Central memory CD8-positive, alpha-beta T cell (primary cell): ENCODE measurements at regions not wholly inside any gene's neighbourhood (a gene's known extent, or its start where the extent isn't known, plus 50 kb on each side); places are given as distances from the start of the nearest gene placed in this dataset.
A peak's percentile ranks its signal among the peaks of the same experiment; 100 is the strongest.

Experiments used
- ATAC-seq: fragments of 150-1000 bp; cut with Tn5 transposase; replicated peaks from 2 replicates; pipeline ENCODE4 v1.10.0; 2022; ENCODE audit warnings: mild to moderate bottlenecking, moderate FRiP score, moderate number of reproducible peaks; ENCODE audit not compliant: poor library complexity, severe bottlenecking; ENCODE audit errors: extremely low read depth
- DNase-seq, 2 donors: peaks; one replicate each; pipeline ENCODE4 v3.0.0; 2021; ENCODE audit warnings: low spot score in 2 of 2
- H3K27ac Mint-ChIP-seq: one replicate; pipeline ENCODE4 v1.8.0; 2022; ENCODE audit warnings: low read depth, mild to moderate bottlenecking, moderate library complexity, mixed read lengths
- H3K27me3 Mint-ChIP-seq: one replicate; pipeline ENCODE4 v1.8.0; 2022; ENCODE audit warnings: mixed read lengths
- H3K36me3 Mint-ChIP-seq: one replicate; pipeline ENCODE4 v1.8.0; 2022; ENCODE audit warnings: mild to moderate bottlenecking, moderate library complexity, mixed read lengths; ENCODE audit not compliant: insufficient read depth
- H3K4me1 Mint-ChIP-seq: one replicate; pipeline ENCODE4 v1.8.0; 2022; ENCODE audit warnings: mixed read lengths
- H3K4me3 Mint-ChIP-seq: one replicate; pipeline ENCODE4 v1.8.0; 2022; ENCODE audit warnings: mild to moderate bottlenecking, moderate library complexity, mixed read lengths
- H3K9me3 Mint-ChIP-seq: one replicate; pipeline ENCODE4 v1.8.0; 2022; ENCODE audit warnings: mixed read lengths

- Mint-ChIP-seq H3K4me1 (no peaks in the 10 kb centered on the region), H3K36me3 (no peaks in the 10 kb centered on the region), H3K27me3 (no peaks in the 10 kb centered on the region), H3K27ac (no peak overlapping the region), H3K9me3 (peaks cover 22% of the 10 kb centered on the region), H3K4me3 (no peak overlapping the region)
- DNase-seq (no peak), ATAC-seq (no peak)
Measured at GRCh38 chr1:239058190-239058589, 328.2 kb upstream of the CHRM3 start.

GRCh38 chr1:239056940-239057339 lies 329.4 kb upstream of the CHRM3 start:
- DNase-seq = no peak
- Mint-ChIP-seq H3K9me3 (peaks cover 22% of the 10 kb centered on the region), H3K4me1 (no peaks in the 10 kb centered on the region), H3K36me3 (no peaks in the 10 kb centered on the region), H3K4me3 (no peak overlapping the region), H3K27me3 (no peaks in the 10 kb centered on the region), H3K27ac (no peak overlapping the region)
- ATAC-seq = no peak

- no peak overlapping the region for H3K4me3 Mint-ChIP-seq
- H3K36me3 Mint-ChIP-seq = no peaks in the 10 kb centered on the region
- ATAC-seq (no peak), DNase-seq (no peak)
- H3K9me3 Mint-ChIP-seq = peaks cover 19% of the 10 kb centered on the region
- H3K27me3 Mint-ChIP-seq = no peaks in the 10 kb centered on the region
- no peaks in the 10 kb centered on the region for H3K4me1 Mint-ChIP-seq
- no peak overlapping the region for H3K27ac Mint-ChIP-seq
Measured at GRCh38 chr1:239053279-239053678, 333.1 kb upstream of the CHRM3 start.

- no peak for ATAC-seq
- no peaks in the 10 kb centered on the region for H3K4me1 Mint-ChIP-seq
Measured at GRCh38 chr1:239049571-239049970, 336.8 kb upstream of the CHRM3 start.

GRCh38 chr1:239044829-239045228 lies 341.5 kb upstream of the CHRM3 start:
- no peak for DNase-seq
- no peak for ATAC-seq
- H3K9me3 Mint-ChIP-seq = peaks cover 21% of the 10 kb centered on the region
- peaks cover 3% of the 10 kb centered on the region for H3K36me3 Mint-ChIP-seq
- no peaks in the 10 kb centered on the region for H3K4me1 Mint-ChIP-seq
- H3K27me3 Mint-ChIP-seq = no peaks in the 10 kb centered on the region
- H3K4me3 Mint-ChIP-seq = no peak overlapping the region
- H3K27ac Mint-ChIP-seq = no peak overlapping the region

More at GRCh38 chr1:239049571-239049970, 336.8 kb upstream of the CHRM3 start:
- H3K27ac Mint-ChIP-seq = no peak overlapping the region
- no peaks in the 10 kb centered on the region for H3K36me3 Mint-ChIP-seq
- DNase-seq = no peak
- peaks cover 11% of the 10 kb centered on the region for H3K9me3 Mint-ChIP-seq
- H3K27me3 Mint-ChIP-seq = no peaks in the 10 kb centered on the region
- H3K4me3 Mint-ChIP-seq = no peak overlapping the region

GRCh38 chr1:239040523-239040922 lies 345.8 kb upstream of the CHRM3 start:
- H3K4me3 Mint-ChIP-seq = no peak overlapping the region
- H3K27ac Mint-ChIP-seq = no peak overlapping the region
- no peak for ATAC-seq

GRCh38 chr1:239031310-239031709 lies 355.1 kb upstream of the CHRM3 start:
- Mint-ChIP-seq H3K9me3 (peaks cover 29% of the 10 kb centered on the region), H3K4me3 (no peak overlapping the region), H3K4me1 (no peaks in the 10 kb centered on the region), H3K27ac (no peak overlapping the region), H3K27me3 (no peaks in the 10 kb centered on the region), H3K36me3 (peaks cover 2% of the 10 kb centered on the region)
- DNase-seq (no peak), ATAC-seq (no peak)

More at GRCh38 chr1:239040523-239040922, 345.8 kb upstream of the CHRM3 start:
- DNase-seq = no peak
- H3K9me3 Mint-ChIP-seq = peaks cover 26% of the 10 kb centered on the region
- no peaks in the 10 kb centered on the region for H3K27me3 Mint-ChIP-seq
- H3K36me3 Mint-ChIP-seq = peaks cover 3% of the 10 kb centered on the region
- H3K4me1 Mint-ChIP-seq = no peaks in the 10 kb centered on the region

- H3K27me3 Mint-ChIP-seq = no peaks in the 10 kb centered on the region
- ATAC-seq (no peak), DNase-seq (no peak)
- H3K4me3 Mint-ChIP-seq = no peak overlapping the region
- peaks cover 2% of the 10 kb centered on the region for H3K36me3 Mint-ChIP-seq
- no peak overlapping the region for H3K27ac Mint-ChIP-seq
- H3K9me3 Mint-ChIP-seq = peaks cover 16% of the 10 kb centered on the region
- no peaks in the 10 kb centered on the region for H3K4me1 Mint-ChIP-seq
Measured at GRCh38 chr1:239025997-239026694, 360.2 kb upstream of the CHRM3 start.

- Mint-ChIP-seq H3K9me3 (peaks cover 17% of the 10 kb centered on the region), H3K4me1 (no peaks in the 10 kb centered on the region), H3K27ac (no peak overlapping the region), H3K27me3 (no peaks in the 10 kb centered on the region), H3K4me3 (no peak overlapping the region), H3K36me3 (no peaks in the 10 kb centered on the region)
- ATAC-seq (no peak), DNase-seq (no peak)
Measured at GRCh38 chr1:239025223-239025622, 361.1 kb upstream of the CHRM3 start.

- Mint-ChIP-seq H3K9me3 (peaks cover 14% of the 10 kb centered on the region), H3K4me1 (no peaks in the 10 kb centered on the region), H3K27me3 (no peaks in the 10 kb centered on the region), H3K4me3 (no peak overlapping the region), H3K27ac (no peak overlapping the region), H3K36me3 (no peaks in the 10 kb centered on the region)
- ATAC-seq (no peak), DNase-seq (no peak)
Measured at GRCh38 chr1:239023732-239024360, 362.5 kb upstream of the CHRM3 start.

GRCh38 chr1:239016337-239016736 lies 370.0 kb upstream of the CHRM3 start:
- Mint-ChIP-seq H3K27me3 (no peaks in the 10 kb centered on the region), H3K9me3 (peaks cover 14% of the 10 kb centered on the region), H3K27ac (no peak overlapping the region), H3K4me1 (no peaks in the 10 kb centered on the region), H3K36me3 (no peaks in the 10 kb centered on the region), H3K4me3 (no peak overlapping the region)
- ATAC-seq (peak; percentile 3), DNase-seq (no peak)

GRCh38 chr1:239011382-239011781 lies 375.0 kb upstream of the CHRM3 start:
- Mint-ChIP-seq H3K4me1 (no peaks in the 10 kb centered on the region), H3K36me3 (no peaks in the 10 kb centered on the region), H3K4me3 (no peak overlapping the region), H3K9me3 (peaks cover 7% of the 10 kb centered on the region), H3K27me3 (no peaks in the 10 kb centered on the region), H3K27ac (no peak overlapping the region)
- ATAC-seq (no peak), DNase-seq (no peak)

GRCh38 chr1:239008568-239008967 lies 377.8 kb upstream of the CHRM3 start:
- Mint-ChIP-seq H3K9me3 (peaks cover 7% of the 10 kb centered on the region), H3K27me3 (no peaks in the 10 kb centered on the region), H3K27ac (no peak overlapping the region), H3K36me3 (no peaks in the 10 kb centered on the region), H3K4me3 (no peak overlapping the region), H3K4me1 (no peaks in the 10 kb centered on the region)
- ATAC-seq (no peak), DNase-seq (no peak)
